GM21786 (cell line): ENCODE measurements at regions not wholly inside any gene's neighbourhood (a gene's known extent, or its start where the extent isn't known, plus 50 kb on each side); places are given as distances from the start of the nearest gene placed in this dataset.
"Not testable (repeated sequence)": the region's sequence is repeated elsewhere in the genome, so short reads cannot be mapped to it uniquely, and the experiment has no call there.

Experiments
- ATAC-seq: cut with Tn5 transposase; IDR thresholded peaks from one replicate; pipeline ENCODE4 v1.9.1; 2021; ENCODE audit not compliant: unreplicated experiment

- no peak for ATAC-seq
Observed at GRCh38 chr10:22158426-22158825, 59.4 kb downstream of the EBLN1 start.

GRCh38 chr10:22156750-22157149 is 61.1 kb downstream of the EBLN1 start:
- ATAC-seq: no peak

GRCh38 chr10:22152403-22152802 is 65.4 kb downstream of the EBLN1 start:
- no peak for ATAC-seq

- ATAC-seq: no peak
Observed at GRCh38 chr10:22150842-22151241, 67.0 kb downstream of the EBLN1 start.

GRCh38 chr10:22148961-22149360 is 68.9 kb downstream of the EBLN1 start:
- no peak for ATAC-seq

GRCh38 chr10:22145873-22146272 is 71.9 kb downstream of the EBLN1 start:
- not testable (repeated sequence) for ATAC-seq

GRCh38 chr10:22137542-22137941 is 80.3 kb downstream of the EBLN1 start:
- ATAC-seq: no peak

GRCh38 chr10:22135591-22135990 is 82.2 kb downstream of the EBLN1 start:
- no peak for ATAC-seq

- ATAC-seq: peak; percentile 58
Observed at GRCh38 chr10:22133749-22134624, 83.8 kb downstream of the EBLN1 start.

- ATAC-seq: not testable (repeated sequence)
Observed at GRCh38 chr10:22130824-22131223, 87.0 kb downstream of the EBLN1 start.

GRCh38 chr10:22129612-22130011 is 88.2 kb downstream of the EBLN1 start:
- not testable (repeated sequence) for ATAC-seq

GRCh38 chr10:22121181-22121580 is 96.6 kb downstream of the EBLN1 start:
- not testable (repeated sequence) for ATAC-seq

GRCh38 chr10:22120072-22120471 is 97.7 kb downstream of the EBLN1 start:
- ATAC-seq: not testable (repeated sequence)

GRCh38 chr10:22119575-22119974 is 98.2 kb downstream of the EBLN1 start:
- not testable (repeated sequence) for ATAC-seq

GRCh38 chr10:22111705-22112104 is 106.1 kb downstream of the EBLN1 start:
- no peak for ATAC-seq

- ATAC-seq: no peak
Observed at GRCh38 chr10:22111260-22111659, 106.6 kb downstream of the EBLN1 start.

GRCh38 chr10:22110761-22111160 is 107.1 kb downstream of the EBLN1 start:
- no peak for ATAC-seq

GRCh38 chr10:22105270-22105669 is 101.7 kb upstream of the DNAJC1 start:
- ATAC-seq: no peak

- no peak for ATAC-seq
Observed at GRCh38 chr10:22103701-22104470, 100.4 kb upstream of the DNAJC1 start.

- no peak for ATAC-seq
Observed at GRCh38 chr10:22097696-22098095, 94.2 kb upstream of the DNAJC1 start.

GRCh38 chr10:22091260-22091659 is 87.7 kb upstream of the DNAJC1 start:
- ATAC-seq: not testable (repeated sequence)

- no peak for ATAC-seq
Observed at GRCh38 chr10:22087402-22087738, 83.8 kb upstream of the DNAJC1 start.
